ENCODE measurements at regions not wholly inside any gene's neighbourhood (a gene's known extent, or its start where the extent isn't known, plus 50 kb on each side); places are given as distances from the start of the nearest gene placed in this dataset.

DNA sequence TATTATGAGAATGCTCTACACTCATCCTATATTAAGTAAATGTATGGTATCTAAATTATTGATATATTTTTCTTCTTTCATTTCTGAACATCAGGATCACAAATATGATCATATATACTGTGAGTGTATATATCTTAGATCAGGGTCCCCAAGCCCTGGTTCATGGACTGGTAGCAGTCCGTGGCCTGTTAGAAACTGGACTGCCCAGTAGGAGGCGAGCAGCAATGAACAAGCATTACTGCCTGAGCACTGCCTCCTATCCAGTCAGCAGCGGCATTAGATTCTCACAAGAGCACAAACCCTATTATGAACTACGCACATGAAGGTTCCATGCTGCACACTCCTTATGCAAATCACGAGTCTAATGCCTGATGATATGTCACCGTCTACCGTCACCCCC lies 1247.1 kb upstream of the NXPH2 start:
- no peak for TF ChIP-seq MAX (IDR thresholded peaks at IDR 0.05; ENCODE audit: low read depth, low read length)
- TF ChIP-seq CTCF (IDR thresholded peaks at IDR 0.05; ENCODE audit: low read depth, low read length): no peak
- no peak for TF ChIP-seq MYC (IDR thresholded peaks at IDR 0.05; ENCODE audit: low read depth, low read length)
- TF ChIP-seq POLR2A (IDR thresholded peaks at IDR 0.05; ENCODE audit: extremely low read depth, insufficient read length): no peak
- no peak overlapping the region for H3K4me3 ChIP-seq (ENCODE audit: low read depth, low read length)
- DNase-seq (ENCODE audit: low read depth): peak; percentile 3

GRCh38 chr2:140023291-140023690 lies 1243.1 kb upstream of the NXPH2 start:
- peak; percentile 2 for DNase-seq (ENCODE audit: low read depth)
- no peak overlapping the region for H3K4me3 ChIP-seq (ENCODE audit: low read depth, low read length)
- TF ChIP-seq POLR2A (IDR thresholded peaks at IDR 0.05; ENCODE audit: extremely low read depth, insufficient read length): no peak
- no peak for TF ChIP-seq MYC (IDR thresholded peaks at IDR 0.05; ENCODE audit: low read depth, low read length)
- TF ChIP-seq CTCF (IDR thresholded peaks at IDR 0.05; ENCODE audit: low read depth, low read length): no peak
- no peak for TF ChIP-seq MAX (IDR thresholded peaks at IDR 0.05; ENCODE audit: low read depth, low read length)

GRCh38 chr2:140018541-140018940 lies 1238.4 kb upstream of the NXPH2 start:
- TF ChIP-seq CTCF (IDR thresholded peaks at IDR 0.05; ENCODE audit: low read depth, low read length) (no peak), MYC (IDR thresholded peaks at IDR 0.05; ENCODE audit: low read depth, low read length) (no peak), MAX (IDR thresholded peaks at IDR 0.05; ENCODE audit: low read depth, low read length) (no peak), POLR2A (IDR thresholded peaks at IDR 0.05; ENCODE audit: extremely low read depth, insufficient read length) (no peak)
- no peak overlapping the region for H3K4me3 ChIP-seq (ENCODE audit: low read depth, low read length)
- DNase-seq (ENCODE audit: low read depth): no peak

- TF ChIP-seq POLR2A (IDR thresholded peaks at IDR 0.05; ENCODE audit: extremely low read depth, insufficient read length): no peak
- no peak for TF ChIP-seq MYC (IDR thresholded peaks at IDR 0.05; ENCODE audit: low read depth, low read length)
- no peak for TF ChIP-seq MAX (IDR thresholded peaks at IDR 0.05; ENCODE audit: low read depth, low read length)
- TF ChIP-seq CTCF (IDR thresholded peaks at IDR 0.05; ENCODE audit: low read depth, low read length): no peak
- no peak for DNase-seq (ENCODE audit: low read depth)
- no peak overlapping the region for H3K4me3 ChIP-seq (ENCODE audit: low read depth, low read length)
Measured at GRCh38 chr2:140014204-140014546, 1234.0 kb upstream of the NXPH2 start.

GRCh38 chr2:140013545-140014203 lies 1233.5 kb upstream of the NXPH2 start:
- no peak for DNase-seq (ENCODE audit: low read depth)
- TF ChIP-seq CTCF (IDR thresholded peaks at IDR 0.05; ENCODE audit: low read depth, low read length): no peak
- TF ChIP-seq MAX (IDR thresholded peaks at IDR 0.05; ENCODE audit: low read depth, low read length): no peak
- TF ChIP-seq MYC (IDR thresholded peaks at IDR 0.05; ENCODE audit: low read depth, low read length): no peak
- no peak for TF ChIP-seq POLR2A (IDR thresholded peaks at IDR 0.05; ENCODE audit: extremely low read depth, insufficient read length)

More at GRCh38 chr2:140013545-140014203, 1233.5 kb upstream of the NXPH2 start:
- H3K4me3 ChIP-seq (ENCODE audit: low read depth, low read length): no peak overlapping the region

Data from NB4 (cell line).